OCI-LY3 (cell line): ENCODE measurements at regions not wholly inside any gene's neighbourhood (a gene's known extent, or its start where the extent isn't known, plus 50 kb on each side); places are given as distances from the start of the nearest gene placed in this dataset.

Experiments
- H2AFZ ChIP-seq: fragments of 200-600, 300-600 bp; shearing (Covaris generic); 2 replicates; pipeline ENCODE4 v1.6.0; 2014; ENCODE audit warnings: antibody characterized with exemption, low read depth, low read length
- H3K27ac ChIP-seq: fragments of 200-600, 300-600 bp; sonication (generic); 2 replicates; pipeline ENCODE4 v1.5.1; 2014; ENCODE audit warnings: mild to moderate bottlenecking, low read length, moderate library complexity, mixed read lengths
- H3K27me3 ChIP-seq: fragments of 200-600, 300-600 bp; sonication (generic); 2 replicates; pipeline ENCODE4 v1.6.1; 2014; ENCODE audit warnings: low read depth, low read length, mixed read lengths
- H3K36me3 ChIP-seq: fragments of 200-600, 300-600 bp; sonication (generic); replicated peaks from 2 replicates; pipeline ENCODE3; 2014; ENCODE audit warnings: low read depth, low read length, mixed read lengths
- H3K4me1 ChIP-seq: fragments of 300-600, 200-600 bp; sonication (generic); 2 replicates; pipeline ENCODE4 v1.6.1; 2014; ENCODE audit warnings: low read length, mixed read lengths
- H3K4me2 ChIP-seq: fragments of 200-600, 300-600 bp; sonication (generic); 2 replicates; pipeline ENCODE4 v1.6.1; 2014; ENCODE audit warnings: low read length, mixed read lengths
- H3K4me3 ChIP-seq: fragments of 300-600, 200-600 bp; sonication (generic); 2 replicates; pipeline ENCODE4 v1.5.1; 2014; ENCODE audit warnings: antibody characterized with exemption, mild to moderate bottlenecking, low read length, moderate library complexity
- H3K79me2 ChIP-seq: fragments of 300-600, 200-600 bp; shearing (Covaris generic); 2 replicates; pipeline ENCODE4 v1.6.1; 2014; ENCODE audit warnings: mild to moderate bottlenecking, low read length, mixed read lengths
- H3K9ac ChIP-seq: fragments of 300-600, 200-600 bp; shearing (Covaris generic); 2 replicates; pipeline ENCODE4 v1.6.0; 2014; ENCODE audit warnings: mild to moderate bottlenecking, low read length, moderate library complexity
- H3K9me3 ChIP-seq: fragments of 200-600, 300-600 bp; shearing (Covaris generic); 2 replicates; pipeline ENCODE4 v1.6.1; 2014; ENCODE audit warnings: low read length, mixed read lengths; ENCODE audit not compliant: insufficient read depth
- H4K20me1 ChIP-seq: fragments of 200-600, 300-600 bp; sonication (generic); 2 replicates; pipeline ENCODE4 v1.6.1; 2016; ENCODE audit warnings: low read length, mixed read lengths; ENCODE audit not compliant: insufficient read depth
- EZH2phosphoT487 ChIP-seq: fragments of 200-600 bp; shearing (Covaris generic); IDR thresholded peaks from 2 replicates; pipeline ENCODE4 v1.6.1; 2018; ENCODE audit warnings: antibody characterized with exemption, mixed run types, low read depth
- TF ChIP-seq, protein P1 (sequence below): fragments of 200-600, 300-600 bp; sonication (generic); IDR thresholded peaks from 2 replicates; pipeline ENCODE4 v1.5.1; 2014; ENCODE audit warnings: antibody characterized with exemption, low read length, low read depth

- Histone ChIP-seq H4K20me1 (no peaks in the 10 kb centered on the region), H3K36me3 (no peaks in the 10 kb centered on the region), H3K4me1 (no peaks in the 10 kb centered on the region), H3K9me3 (peaks cover 11% of the 10 kb centered on the region; the same call in 1 of the 2 replicates), H3K27me3 (no peaks in the 10 kb centered on the region), H3K4me3 (no peak overlapping the region), H3K9ac (no peak overlapping the region), H3K4me2 (no peak overlapping the region), H2AFZ (no peak overlapping the region), H3K27ac (no peak overlapping the region), H3K79me2 (no peaks in the 10 kb centered on the region)
- TF ChIP-seq EZH2phosphoT487 = no peak
- TF ChIP-seq, protein P1, sequence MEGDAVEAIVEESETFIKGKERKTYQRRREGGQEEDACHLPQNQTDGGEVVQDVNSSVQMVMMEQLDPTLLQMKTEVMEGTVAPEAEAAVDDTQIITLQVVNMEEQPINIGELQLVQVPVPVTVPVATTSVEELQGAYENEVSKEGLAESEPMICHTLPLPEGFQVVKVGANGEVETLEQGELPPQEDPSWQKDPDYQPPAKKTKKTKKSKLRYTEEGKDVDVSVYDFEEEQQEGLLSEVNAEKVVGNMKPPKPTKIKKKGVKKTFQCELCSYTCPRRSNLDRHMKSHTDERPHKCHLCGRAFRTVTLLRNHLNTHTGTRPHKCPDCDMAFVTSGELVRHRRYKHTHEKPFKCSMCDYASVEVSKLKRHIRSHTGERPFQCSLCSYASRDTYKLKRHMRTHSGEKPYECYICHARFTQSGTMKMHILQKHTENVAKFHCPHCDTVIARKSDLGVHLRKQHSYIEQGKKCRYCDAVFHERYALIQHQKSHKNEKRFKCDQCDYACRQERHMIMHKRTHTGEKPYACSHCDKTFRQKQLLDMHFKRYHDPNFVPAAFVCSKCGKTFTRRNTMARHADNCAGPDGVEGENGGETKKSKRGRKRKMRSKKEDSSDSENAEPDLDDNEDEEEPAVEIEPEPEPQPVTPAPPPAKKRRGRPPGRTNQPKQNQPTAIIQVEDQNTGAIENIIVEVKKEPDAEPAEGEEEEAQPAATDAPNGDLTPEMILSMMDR = no peak
These were observed 352.0 kb upstream of the GALNTL6 start for GRCh38 chr4:171461191-171461590.

- H3K27ac ChIP-seq = no peak overlapping the region
- H3K9me3 ChIP-seq = no peaks in the 10 kb centered on the region
- H3K4me2 ChIP-seq = no peak overlapping the region
- H2AFZ ChIP-seq = no peak overlapping the region
- H4K20me1 ChIP-seq = no peaks in the 10 kb centered on the region
- H3K4me1 ChIP-seq = no peaks in the 10 kb centered on the region
- H3K4me3 ChIP-seq = no peak overlapping the region
- no peaks in the 10 kb centered on the region for H3K36me3 ChIP-seq
- H3K9ac ChIP-seq = no peak overlapping the region
- no peak for TF ChIP-seq EZH2phosphoT487
- TF ChIP-seq, protein P1 = no peak
- no peaks in the 10 kb centered on the region for H3K79me2 ChIP-seq
- no peaks in the 10 kb centered on the region for H3K27me3 ChIP-seq
These were observed 364.2 kb upstream of the GALNTL6 start for GRCh38 chr4:171448919-171449481.

GRCh38 chr4:171448358-171448757 lies 364.8 kb upstream of the GALNTL6 start:
- Histone ChIP-seq H2AFZ (no peak overlapping the region), H3K9ac (no peak overlapping the region), H3K4me2 (no peak overlapping the region), H4K20me1 (no peaks in the 10 kb centered on the region), H3K4me1 (no peaks in the 10 kb centered on the region), H3K27me3 (no peaks in the 10 kb centered on the region), H3K4me3 (no peak overlapping the region), H3K27ac (no peak overlapping the region), H3K36me3 (no peaks in the 10 kb centered on the region), H3K79me2 (no peaks in the 10 kb centered on the region), H3K9me3 (no peaks in the 10 kb centered on the region)
- no peak for TF ChIP-seq EZH2phosphoT487
- TF ChIP-seq, protein P1 = no peak

- no peak for TF ChIP-seq EZH2phosphoT487
- TF ChIP-seq, protein P1 = no peak
These were observed 371.8 kb upstream of the GALNTL6 start for GRCh38 chr4:171441300-171441941.

More at GRCh38 chr4:171441300-171441941, 371.8 kb upstream of the GALNTL6 start:
- no peaks in the 10 kb centered on the region for H3K79me2 ChIP-seq
- no peaks in the 10 kb centered on the region for H4K20me1 ChIP-seq
- H3K9me3 ChIP-seq = no peaks in the 10 kb centered on the region
- no peak overlapping the region for H3K27ac ChIP-seq
- H3K27me3 ChIP-seq = no peaks in the 10 kb centered on the region
- H3K4me2 ChIP-seq = no peak overlapping the region
- H3K36me3 ChIP-seq = no peaks in the 10 kb centered on the region
- H3K4me1 ChIP-seq = peaks cover 9% of the 10 kb centered on the region
- no peak overlapping the region for H3K4me3 ChIP-seq
- H2AFZ ChIP-seq = no peak overlapping the region
- H3K9ac ChIP-seq = no peak overlapping the region
